GM10266 (cell line): ENCODE measurements at regions not wholly inside any gene's neighbourhood (a gene's known extent, or its start where the extent isn't known, plus 50 kb on each side); places are given as distances from the start of the nearest gene placed in this dataset.

ENCODE experiments used
- DNase-seq: peaks from one replicate; pipeline ENCODE4 v3.0.0; 2012; ENCODE audit errors: extremely low spot score
- TF ChIP-seq, protein P1 (sequence below): IDR thresholded peaks from 2 replicates; pipeline ENCODE4 v1.5.1; 2012; ENCODE audit warnings: mild to moderate bottlenecking, low read depth; ENCODE audit not compliant: control insufficient read depth, insufficient read depth; ENCODE audit errors: missing control alignments

DNA sequence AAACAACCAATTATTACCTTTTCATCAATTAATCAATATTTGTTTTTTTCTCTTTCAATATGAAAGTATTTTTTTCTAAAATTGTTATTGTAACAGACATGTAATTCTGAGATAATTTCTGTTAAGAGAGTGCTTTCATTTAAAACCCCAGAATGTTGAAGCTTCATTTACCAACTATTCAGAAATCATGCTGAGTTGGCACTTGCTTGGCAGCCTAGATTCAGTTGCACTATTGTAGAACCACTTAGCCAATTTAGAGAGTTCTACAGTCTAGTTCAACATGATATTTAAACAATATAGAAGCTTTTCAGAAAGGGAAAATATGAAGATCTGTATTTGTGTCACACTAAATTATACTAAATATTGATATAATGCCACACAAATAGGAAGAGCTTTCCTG lies 56.1 kb upstream of the NKAIN2 start:
- DNase-seq: no peak
- TF ChIP-seq, protein P1, sequence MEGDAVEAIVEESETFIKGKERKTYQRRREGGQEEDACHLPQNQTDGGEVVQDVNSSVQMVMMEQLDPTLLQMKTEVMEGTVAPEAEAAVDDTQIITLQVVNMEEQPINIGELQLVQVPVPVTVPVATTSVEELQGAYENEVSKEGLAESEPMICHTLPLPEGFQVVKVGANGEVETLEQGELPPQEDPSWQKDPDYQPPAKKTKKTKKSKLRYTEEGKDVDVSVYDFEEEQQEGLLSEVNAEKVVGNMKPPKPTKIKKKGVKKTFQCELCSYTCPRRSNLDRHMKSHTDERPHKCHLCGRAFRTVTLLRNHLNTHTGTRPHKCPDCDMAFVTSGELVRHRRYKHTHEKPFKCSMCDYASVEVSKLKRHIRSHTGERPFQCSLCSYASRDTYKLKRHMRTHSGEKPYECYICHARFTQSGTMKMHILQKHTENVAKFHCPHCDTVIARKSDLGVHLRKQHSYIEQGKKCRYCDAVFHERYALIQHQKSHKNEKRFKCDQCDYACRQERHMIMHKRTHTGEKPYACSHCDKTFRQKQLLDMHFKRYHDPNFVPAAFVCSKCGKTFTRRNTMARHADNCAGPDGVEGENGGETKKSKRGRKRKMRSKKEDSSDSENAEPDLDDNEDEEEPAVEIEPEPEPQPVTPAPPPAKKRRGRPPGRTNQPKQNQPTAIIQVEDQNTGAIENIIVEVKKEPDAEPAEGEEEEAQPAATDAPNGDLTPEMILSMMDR: no peak

DNA sequence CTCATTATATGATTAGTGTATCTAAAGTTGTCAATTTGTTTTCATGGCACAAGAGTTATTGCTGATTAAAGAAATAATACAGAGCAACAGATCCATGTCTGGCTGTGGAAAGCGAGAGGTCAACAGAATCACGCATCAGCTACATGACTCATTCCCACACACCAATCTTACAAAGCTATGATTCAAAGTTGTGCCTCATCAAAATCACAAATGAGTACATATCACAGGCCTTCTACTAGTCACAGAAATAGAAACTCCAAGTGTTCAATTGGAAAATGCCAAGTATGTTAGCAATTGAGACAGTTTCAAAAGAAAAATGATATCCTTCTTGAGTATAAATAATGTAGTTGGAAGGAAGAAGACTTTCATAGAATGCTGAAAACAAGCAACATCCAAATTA lies 57.8 kb upstream of the NKAIN2 start:
- no peak for DNase-seq
- TF ChIP-seq, protein P1: no peak

DNA sequence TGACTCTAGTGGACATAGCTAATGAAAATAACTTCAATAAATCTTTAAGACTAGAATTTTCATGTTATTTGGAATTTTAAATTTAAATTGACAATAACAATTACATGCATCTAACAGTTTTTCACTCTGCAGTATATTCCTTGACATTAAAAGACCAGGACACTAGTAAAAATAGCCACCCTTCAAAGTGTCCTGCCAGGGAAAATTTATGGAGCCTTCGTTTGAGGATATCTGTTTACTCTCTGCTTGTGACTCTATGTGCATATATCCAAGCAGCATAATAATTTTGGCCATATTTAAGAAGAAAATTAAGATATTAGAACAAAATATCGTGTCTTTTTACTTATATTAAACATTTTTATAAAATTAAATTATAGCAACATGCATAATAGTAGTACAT lies 58.8 kb upstream of the NKAIN2 start:
- TF ChIP-seq, protein P1: no peak
- no peak for DNase-seq

DNA sequence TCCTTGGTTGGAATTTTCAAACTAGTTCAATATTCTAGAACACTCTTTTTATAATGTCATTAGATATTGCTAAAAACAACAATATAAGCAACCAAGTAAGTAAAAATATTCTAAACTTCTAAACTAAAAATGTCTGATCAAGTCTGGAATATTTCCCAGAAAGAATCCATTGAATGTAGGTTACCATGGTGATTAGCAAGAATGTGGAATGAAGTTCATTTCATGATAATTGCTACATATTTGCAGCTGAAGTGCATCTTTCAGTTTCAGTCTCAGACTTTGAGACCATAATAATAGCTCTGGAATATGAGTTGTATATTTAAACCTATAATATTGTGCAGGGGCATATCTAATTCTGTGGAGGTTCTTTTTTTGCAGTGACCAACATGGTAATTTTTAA lies 61.0 kb upstream of the NKAIN2 start:
- no peak for DNase-seq
- TF ChIP-seq, protein P1: no peak

DNA sequence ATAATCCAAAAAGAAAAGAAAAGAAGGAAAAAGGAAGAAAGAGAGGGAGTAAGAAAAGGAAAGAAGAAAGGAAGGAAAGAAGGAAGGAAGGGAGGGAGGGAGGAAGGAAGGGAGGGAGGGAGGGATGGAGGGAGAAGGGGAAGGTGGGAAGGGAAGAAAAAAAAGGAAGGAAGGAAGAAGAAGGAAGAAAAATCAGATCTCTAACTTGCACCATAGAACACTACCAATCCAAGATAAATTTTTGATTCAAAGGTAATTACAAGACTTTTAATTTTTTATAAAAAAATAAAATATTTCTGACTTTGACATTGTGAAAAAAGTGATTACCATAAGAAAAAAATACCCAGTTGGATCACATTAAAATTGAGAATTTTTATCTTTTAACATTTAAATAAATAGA lies 70.5 kb upstream of the NKAIN2 start:
- TF ChIP-seq, protein P1: no peak
- no peak for DNase-seq

DNA sequence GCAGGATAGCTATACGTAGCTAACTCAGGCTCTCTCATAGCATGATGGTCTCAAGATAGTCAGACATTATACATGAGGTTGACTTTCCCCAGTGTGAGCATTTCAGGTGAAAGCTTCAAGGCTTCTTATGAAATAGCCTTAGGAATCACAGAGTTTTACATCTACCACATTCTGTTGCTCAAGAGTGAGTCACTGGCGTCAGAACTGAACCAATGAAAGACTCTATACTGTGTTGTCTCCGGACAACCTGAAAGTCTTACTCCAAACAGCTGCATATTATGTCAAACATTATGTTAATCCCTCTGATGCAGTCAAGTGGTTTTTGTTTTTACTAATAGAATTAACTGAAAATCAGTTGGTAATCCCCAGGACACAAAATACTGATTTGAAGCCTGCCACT lies 79.8 kb upstream of the TRDN start:
- DNase-seq: no peak
- TF ChIP-seq, protein P1: no peak

DNA sequence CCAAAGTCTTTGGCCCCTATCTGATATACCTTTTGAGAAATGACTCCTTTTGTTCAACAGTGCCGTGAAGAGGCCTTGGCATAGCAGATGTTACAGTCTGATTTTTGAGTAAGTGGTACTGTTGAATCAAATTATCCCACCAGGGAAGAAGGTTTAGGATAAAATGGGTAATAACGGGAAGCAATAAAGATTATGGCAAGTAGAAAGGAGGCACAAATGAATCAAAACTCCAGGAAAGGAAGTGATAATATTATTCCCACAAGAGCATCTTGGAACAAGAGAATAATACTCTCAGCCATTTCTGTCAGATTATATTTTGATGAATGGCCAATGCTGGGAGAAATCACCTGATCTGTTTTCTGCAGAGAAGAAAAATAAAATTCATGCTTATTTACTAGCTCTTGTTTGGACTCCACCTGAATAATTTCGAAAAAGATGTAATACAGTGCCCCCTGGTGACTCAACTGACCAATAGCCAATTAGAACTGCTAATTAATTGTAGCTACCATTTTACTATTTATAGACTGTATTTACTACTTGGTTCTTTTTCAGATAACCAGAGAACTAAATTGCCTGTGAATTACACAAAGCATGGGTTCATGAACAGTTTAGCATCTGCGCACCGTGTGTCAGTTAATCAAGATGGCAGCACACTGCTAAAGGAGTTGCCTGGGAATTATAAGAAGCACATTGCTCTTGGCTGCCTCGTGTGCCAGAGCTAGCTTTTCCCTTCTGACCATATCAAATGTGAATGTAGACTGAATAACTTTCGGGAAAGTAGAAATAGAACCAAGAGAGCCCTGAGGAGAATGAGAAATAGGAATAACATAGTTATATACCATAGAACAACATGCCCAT lies 78.5 kb upstream of the TRDN start:
- TF ChIP-seq, protein P1: peak; percentile 59
- peak; percentile 7 for DNase-seq
